K562 (cell line): ENCODE measurements at regions not wholly inside any gene's neighbourhood (a gene's known extent, or its start where the extent isn't known, plus 50 kb on each side); places are given as distances from the start of the nearest gene placed in this dataset.

Experiments
- ARID3A ChIP-seq: IDR thresholded peaks from 2 replicates; pipeline ENCODE4 v1.6.1; 2012; ENCODE audit warnings: low read depth, low read length, improper control_type of control experiment, borderline replicate concordance
- BACH1 ChIP-seq: fragments of 200-800 bp; sonication (Bioruptor generic); IDR thresholded peaks from 2 replicates; pipeline ENCODE4 v1.6.1; 2016; ENCODE audit warnings: missing genetic modification characterization, missing compliant biosample characterization
- FOXA1 ChIP-seq: fragments of 450-650 bp; IDR thresholded peaks from 2 replicates; pipeline ENCODE4 v1.6.1; 2016; ENCODE audit warnings: mild to moderate bottlenecking, borderline replicate concordance
- KLF13 ChIP-seq: fragments of 450-650 bp; IDR thresholded peaks from 2 replicates; pipeline ENCODE4 v1.6.1; 2016; ENCODE audit warnings: missing genetic modification characterization, low read depth, mild to moderate bottlenecking, missing compliant biosample characterization, moderate library complexity, borderline replicate concordance
- LARP7 ChIP-seq: fragments of 450-650 bp; IDR thresholded peaks from 2 replicates; pipeline ENCODE4 v1.6.1; 2016
- MBD1 ChIP-seq: fragments of 250-450 bp; sonication (Bioruptor Pico); IDR thresholded peaks from 2 replicates; pipeline ENCODE4 v1.8.0; 2022; ENCODE audit warnings: inconsistent platforms
- NR1H2 ChIP-seq: sonication (generic); formaldehyde crosslinking; IDR thresholded peaks from 2 replicates; pipeline ENCODE4 v1.4.0; 2020; ENCODE audit warnings: mild to moderate bottlenecking, missing genetic modification reagents
- RFX1 ChIP-seq: fragments of 450-650 bp; IDR thresholded peaks from 2 replicates; pipeline ENCODE4 v1.6.1; 2016; ENCODE audit warnings: mild to moderate bottlenecking, moderate library complexity
- RFX7 ChIP-seq: fragments of 250-450 bp; sonication (Bioruptor Pico); IDR thresholded peaks from 2 replicates; pipeline ENCODE4 v1.5.1; 2021; ENCODE audit warnings: mild to moderate bottlenecking
- SAP30 ChIP-seq: fragments of 200-600 bp; sonication (generic); IDR thresholded peaks from 2 replicates; pipeline ENCODE4 v1.6.1; 2012; ENCODE audit warnings: borderline replicate concordance, low read depth, mild to moderate bottlenecking, moderate library complexity, low read length, control low read depth, inconsistent platforms; ENCODE audit not compliant: insufficient read depth, poor library complexity, severe bottlenecking
- TAF15 ChIP-seq: fragments of 200-400 bp; formaldehyde crosslinking; IDR thresholded peaks from 2 replicates; pipeline ENCODE4 v1.6.1; 2017; ENCODE audit warnings: mild to moderate bottlenecking, low read depth, low read length, moderate library complexity
- XRCC3 ChIP-seq: fragments of 450-650 bp; IDR thresholded peaks from 2 replicates; pipeline ENCODE4 v1.6.1; 2017; ENCODE audit warnings: mild to moderate bottlenecking, moderate library complexity
- ZNF232 ChIP-seq: sonication (generic); formaldehyde crosslinking; IDR thresholded peaks from 2 replicates; pipeline ENCODE4 v1.8.0; 2022; ENCODE audit warnings: mild to moderate bottlenecking, missing genetic modification reagents
- ZNF263 ChIP-seq: sonication (generic); formaldehyde crosslinking; IDR thresholded peaks from 2 replicates; pipeline ENCODE4 v1.8.0; 2022; ENCODE audit warnings: mild to moderate bottlenecking, missing genetic modification reagents, borderline replicate concordance
- ZNF592 ChIP-seq: fragments of 450-650 bp; IDR thresholded peaks from 2 replicates; pipeline ENCODE4 v1.6.1; 2017; ENCODE audit warnings: antibody characterized with exemption, mild to moderate bottlenecking
- ZNF740 ChIP-seq, 3 experiments: fragments of 200-800 bp in 1 of 3; sonication (Bioruptor generic) in 1 of 3; sonication (generic) in 1 of 3; formaldehyde crosslinking in 1 of 3; IDR thresholded peaks; 2 replicates each; pipeline versions ENCODE4 v1.6.1 to v1.8.0; 2016 to 2022; ENCODE audit warnings: mild to moderate bottlenecking in 2 of 3, missing compliant biosample characterization in 2 of 3, missing genetic modification characterization in 2 of 3, missing genetic modification reagents in 1 of 3

GRCh38 chr6:137816688-137817618 lies 50.1 kb upstream of the TNFAIP3 start (continued):
- TF ChIP-seq SAP30 (no peak), ZNF740 (CRISPR knock-in tag; IDR thresholded peaks at IDR 0.05) (no peak), ZNF740 (tag; IDR thresholded peaks at IDR 0.05) (no peak), BACH1 (tag) (0 out of 2 replicates have a peak, but pooled peaks have one; percentile 3), ZNF232 (CRISPR knock-in tag) (no peak), RFX7 (no peak), RFX1 (no peak), NR1H2 (no peak), ZNF263 (CRISPR knock-in tag) (no peak), FOXA1 (no peak), MBD1 (CRISPR knock-in tag) (no peak), KLF13 (tag) (no peak), TAF15 (no peak), LARP7 (no peak), ARID3A (no peak), XRCC3 (no peak), ZNF592 (no peak)
